GM12874 (cell line): ENCODE measurements at regions not wholly inside any gene's neighbourhood (a gene's known extent, or its start where the extent isn't known, plus 50 kb on each side); places are given as distances from the start of the nearest gene placed in this dataset.

Experiments
- TF ChIP-seq, protein P1 (sequence below): IDR thresholded peaks from 2 replicates; pipeline ENCODE4 v1.5.1; 2011; ENCODE audit warnings: low read depth, mild to moderate bottlenecking, control low read depth, low read length, moderate library complexity; ENCODE audit not compliant: insufficient read depth

DNA sequence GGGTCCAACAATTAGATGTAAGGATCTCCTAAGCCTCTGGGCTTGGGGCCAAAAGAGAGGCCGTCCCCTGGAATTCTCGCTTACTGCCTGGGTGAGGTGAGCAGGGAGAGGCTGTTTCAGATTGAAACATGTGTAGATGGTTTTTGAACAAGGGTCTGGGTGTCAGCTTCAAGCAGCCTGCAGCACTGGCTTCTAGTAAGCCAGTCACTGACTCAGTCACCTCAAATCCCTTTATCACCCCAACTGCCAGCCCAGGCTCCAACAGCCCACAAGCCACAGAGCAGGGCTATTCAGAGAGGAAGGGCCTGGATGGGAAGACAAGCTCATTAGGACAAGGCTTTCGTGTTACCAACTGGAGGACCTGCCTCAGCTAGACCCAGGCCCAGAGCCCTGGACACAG is 180.2 kb downstream of the CCT6B start:
- TF ChIP-seq, protein P1, sequence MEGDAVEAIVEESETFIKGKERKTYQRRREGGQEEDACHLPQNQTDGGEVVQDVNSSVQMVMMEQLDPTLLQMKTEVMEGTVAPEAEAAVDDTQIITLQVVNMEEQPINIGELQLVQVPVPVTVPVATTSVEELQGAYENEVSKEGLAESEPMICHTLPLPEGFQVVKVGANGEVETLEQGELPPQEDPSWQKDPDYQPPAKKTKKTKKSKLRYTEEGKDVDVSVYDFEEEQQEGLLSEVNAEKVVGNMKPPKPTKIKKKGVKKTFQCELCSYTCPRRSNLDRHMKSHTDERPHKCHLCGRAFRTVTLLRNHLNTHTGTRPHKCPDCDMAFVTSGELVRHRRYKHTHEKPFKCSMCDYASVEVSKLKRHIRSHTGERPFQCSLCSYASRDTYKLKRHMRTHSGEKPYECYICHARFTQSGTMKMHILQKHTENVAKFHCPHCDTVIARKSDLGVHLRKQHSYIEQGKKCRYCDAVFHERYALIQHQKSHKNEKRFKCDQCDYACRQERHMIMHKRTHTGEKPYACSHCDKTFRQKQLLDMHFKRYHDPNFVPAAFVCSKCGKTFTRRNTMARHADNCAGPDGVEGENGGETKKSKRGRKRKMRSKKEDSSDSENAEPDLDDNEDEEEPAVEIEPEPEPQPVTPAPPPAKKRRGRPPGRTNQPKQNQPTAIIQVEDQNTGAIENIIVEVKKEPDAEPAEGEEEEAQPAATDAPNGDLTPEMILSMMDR: no peak

DNA sequence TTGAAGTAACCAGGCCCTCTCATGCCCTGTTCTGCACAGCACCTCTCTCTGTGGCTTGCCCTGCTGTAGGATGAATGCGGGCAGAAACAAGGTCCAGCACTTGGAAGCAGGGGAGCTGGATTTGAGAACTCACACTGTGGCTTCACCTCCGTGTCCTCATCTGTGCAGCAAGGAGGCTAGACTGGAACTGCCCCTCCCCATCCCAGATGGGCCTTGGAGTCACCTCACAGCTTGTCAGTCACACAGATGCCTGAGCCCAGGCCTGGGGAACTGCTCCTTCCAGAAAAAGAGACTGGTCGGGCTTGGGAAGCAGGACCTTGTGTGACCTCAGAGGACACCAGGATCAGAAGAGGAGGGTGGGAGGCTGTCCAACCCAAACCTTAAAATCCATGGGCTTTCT is 180.8 kb downstream of the CCT6B start:
- TF ChIP-seq, protein P1: no peak

DNA sequence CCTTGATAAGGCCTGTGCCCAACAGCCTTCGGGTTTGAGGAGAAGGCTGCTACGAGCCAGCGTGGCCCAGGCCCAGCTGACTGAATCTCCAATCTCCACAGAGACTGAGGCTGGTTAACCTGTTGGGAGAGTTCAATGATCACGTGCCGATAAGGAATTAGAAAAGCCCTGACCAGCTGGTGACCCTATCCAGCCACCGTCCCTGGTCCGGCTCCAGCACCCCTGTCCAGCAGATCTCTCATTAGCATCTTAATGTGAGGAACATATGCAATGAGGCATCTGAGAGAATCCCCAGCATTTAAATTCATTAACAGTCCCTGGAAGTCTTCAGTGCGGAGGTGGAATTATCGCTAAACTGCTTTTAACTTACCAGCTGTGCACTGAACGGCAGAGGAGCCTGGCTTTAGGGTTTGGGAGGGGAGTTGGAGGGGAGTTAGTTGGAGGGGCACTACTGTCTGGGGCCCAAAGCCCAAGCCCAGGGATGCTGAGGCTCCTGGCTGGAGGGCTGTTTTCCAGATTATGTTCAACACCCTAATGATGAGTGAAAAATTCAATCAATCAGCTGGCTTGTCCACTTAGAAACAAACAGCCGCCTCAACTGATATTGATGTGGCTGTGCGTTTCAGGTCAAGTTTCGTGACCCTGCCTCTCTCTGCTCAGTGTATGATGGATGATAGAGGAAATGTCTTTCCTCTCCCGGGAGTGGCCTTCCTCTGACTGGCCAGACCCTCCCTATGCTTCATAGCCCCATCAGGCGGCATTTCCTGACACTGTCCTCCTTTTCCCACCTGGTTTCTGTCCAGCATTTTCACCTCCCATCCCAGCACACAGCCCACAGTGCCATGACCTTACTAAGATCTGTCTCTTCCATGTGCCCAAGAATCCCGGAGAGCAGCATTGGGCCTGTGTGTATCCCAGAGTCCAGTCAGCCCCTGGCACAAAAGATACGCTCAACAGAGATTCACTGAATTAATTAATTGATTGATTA is 184.5 kb downstream of the CCT6B start:
- TF ChIP-seq, protein P1: no peak

DNA sequence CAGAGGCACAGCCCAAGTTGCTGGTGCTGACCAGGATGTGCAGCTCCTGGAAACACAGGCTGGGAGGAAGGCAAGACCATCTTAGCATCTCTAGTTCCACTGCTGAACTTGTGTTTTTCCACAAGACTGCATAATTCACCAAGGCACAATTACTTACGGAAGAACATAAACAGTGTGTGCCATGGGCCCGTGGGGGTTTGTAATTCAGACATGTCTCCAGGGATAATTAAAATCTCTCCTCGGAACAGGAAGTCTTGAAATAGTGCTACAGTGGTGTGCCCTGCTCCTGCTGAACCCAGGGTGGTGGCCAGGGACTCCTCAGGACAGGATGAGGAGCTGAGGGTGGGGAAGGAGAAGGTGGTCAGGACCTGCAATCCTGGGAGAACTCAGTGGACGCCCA is 188.2 kb downstream of the CCT6B start:
- TF ChIP-seq, protein P1: no peak

DNA sequence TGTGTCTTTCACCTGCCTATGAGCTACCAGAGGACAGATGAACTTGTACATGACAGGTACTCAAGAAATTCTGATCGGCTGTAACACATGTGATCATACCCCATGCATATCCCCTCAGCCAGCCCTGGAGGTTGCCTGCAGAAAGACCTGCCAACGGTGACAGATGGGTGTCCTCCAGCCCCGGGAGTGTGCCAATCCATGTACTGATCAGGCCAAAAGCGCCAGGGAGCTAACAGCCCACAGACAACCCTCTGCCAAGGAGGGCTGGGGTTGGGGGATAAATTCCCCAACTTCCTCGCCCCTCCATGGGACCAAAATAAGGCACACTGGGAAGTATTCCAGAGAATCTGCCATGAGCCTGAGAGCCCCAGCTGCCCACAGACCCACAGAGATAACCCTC is 189.4 kb downstream of the CCT6B start:
- TF ChIP-seq, protein P1: no peak

DNA sequence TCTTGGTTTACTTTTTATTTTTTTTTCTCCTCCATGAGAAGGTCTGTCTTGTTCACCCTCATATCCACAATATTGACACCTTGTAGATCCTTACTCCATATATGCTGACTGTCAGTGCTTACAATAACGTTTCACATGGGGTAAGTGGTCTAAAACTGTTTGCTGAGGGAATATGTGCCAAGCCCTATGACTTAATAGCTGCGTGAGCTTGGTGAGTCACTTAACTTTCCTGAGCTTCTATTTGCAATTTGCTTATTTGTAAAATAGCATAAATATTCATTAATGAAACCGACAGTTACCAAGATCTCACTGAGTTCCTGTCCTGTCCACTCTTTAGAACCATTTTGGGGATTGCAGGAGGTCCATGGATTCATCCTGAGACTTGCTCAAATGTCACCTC is 190.7 kb downstream of the CCT6B start:
- TF ChIP-seq, protein P1: no peak

DNA sequence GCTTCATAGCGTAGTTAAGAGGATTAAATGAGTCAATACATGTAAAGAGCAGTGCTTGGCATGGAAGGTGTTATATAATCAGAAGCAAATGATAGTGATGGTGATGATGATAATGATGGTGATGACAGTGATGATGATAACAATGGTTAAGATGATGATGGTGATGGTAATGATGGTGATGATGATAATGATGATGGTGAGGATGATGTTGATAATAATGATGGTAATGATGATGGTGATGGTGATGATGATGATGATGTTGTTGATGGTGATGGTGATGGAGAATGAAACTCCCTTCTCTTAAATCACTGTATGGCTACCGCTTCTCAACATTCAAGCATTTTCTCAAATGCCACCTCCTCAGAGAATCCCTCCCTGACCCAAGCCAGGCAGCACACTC is 190.5 kb downstream of the TMEM132E start:
- TF ChIP-seq, protein P1: no peak
